CD4-positive, alpha-beta T cell treated with Interleukin-4 for 4 hours (primary cell): ENCODE measurements at regions not wholly inside any gene's neighbourhood (a gene's known extent, or its start where the extent isn't known, plus 50 kb on each side); places are given as distances from the start of the nearest gene placed in this dataset.

Experiments used
- DNase-seq: peaks from one replicate; pipeline ENCODE4 v3.0.0-alpha.2; 2020

DNA sequence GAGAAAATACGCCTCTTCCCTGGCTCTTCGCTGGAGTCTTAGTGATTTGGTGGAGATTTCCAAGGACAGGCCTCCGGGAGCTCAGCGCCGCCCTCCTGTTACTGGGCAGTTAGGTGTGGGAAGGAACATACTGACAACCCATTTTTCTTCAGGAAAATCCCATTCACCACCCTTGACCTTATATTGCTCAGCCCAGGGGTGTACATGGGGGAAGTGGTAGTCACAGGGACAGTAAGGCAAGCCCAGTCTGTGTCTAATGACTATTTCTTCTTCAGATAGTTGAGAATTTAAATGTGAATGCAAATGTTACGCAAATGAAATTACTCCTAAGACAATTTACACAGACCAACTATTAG is 119.4 kb downstream of the UQCRFS1 start:
- DNase-seq = no peak

DNA sequence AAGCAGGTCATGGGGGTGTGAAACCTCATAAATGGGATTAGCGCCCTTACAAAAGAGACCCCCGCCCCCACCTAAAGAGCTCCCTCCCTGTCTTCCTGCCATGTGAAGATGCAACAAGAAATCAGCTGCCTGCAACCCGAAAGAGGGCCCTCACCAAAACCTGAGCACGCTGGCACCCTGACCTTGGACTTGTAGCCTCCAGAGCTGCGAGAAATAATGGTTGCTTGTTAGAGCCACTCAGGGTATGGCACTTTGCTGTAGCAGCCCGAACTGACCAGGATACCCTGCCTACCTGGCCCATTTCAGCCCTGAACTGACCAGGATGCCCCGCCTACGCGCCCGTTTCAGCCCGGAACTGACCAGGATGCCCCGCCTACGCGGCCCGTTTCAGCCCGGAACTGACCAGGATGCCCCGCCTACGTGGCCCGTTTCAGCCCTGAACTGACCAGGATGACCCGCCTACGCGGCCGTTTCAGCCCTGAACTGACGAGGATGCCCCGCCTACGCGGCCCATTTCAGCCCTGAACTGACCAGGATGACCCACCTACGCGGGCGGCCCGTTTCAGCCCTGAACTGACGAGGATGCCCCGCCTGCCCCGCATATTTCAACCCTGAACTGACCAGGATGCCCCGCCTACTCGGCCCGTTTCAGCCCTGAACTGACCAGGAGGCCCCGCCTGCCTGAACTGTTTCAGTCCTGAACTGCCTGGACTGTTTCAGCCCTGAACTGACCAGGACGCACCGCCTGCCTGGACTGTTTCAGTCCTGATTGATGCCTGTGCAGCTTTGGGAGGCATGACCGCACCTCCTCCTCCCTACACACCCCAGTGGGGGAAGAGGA is 120.0 kb downstream of the UQCRFS1 start:
- DNase-seq = no peak

DNA sequence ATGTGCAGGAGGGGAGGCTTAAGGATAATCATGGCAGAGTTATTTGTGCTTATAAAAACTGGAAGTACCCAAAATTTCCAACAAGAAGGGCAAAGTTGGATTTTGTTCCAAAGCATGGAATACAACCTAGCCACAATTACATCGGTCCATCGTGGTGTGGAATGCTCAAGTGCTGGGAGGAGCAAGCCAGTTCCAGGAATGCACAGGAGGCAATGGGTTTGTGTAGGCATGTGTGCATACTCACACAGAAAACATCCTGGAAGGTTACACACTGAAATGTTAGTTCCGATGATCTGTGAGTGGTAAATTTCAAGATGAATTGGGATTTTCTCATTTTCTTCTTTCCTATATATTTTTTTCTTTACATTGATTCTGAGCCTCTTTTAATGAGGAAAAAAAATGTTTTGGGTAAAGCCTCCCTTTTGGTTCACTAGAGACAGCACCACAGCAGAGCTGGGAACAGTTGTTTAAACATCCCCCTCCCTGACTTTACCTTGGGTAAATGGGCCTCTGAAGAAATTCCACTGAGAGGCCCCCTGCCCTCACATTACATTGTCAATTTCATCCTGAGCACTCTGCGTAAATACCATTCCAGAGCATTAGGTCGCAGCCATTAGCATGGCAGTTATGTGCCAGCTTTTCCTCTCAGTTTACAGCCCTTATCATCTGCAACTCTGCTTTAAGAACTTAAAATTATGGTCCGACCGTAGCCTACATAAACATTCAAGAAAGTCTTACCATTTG is 122.0 kb downstream of the UQCRFS1 start:
- DNase-seq = no peak

DNA sequence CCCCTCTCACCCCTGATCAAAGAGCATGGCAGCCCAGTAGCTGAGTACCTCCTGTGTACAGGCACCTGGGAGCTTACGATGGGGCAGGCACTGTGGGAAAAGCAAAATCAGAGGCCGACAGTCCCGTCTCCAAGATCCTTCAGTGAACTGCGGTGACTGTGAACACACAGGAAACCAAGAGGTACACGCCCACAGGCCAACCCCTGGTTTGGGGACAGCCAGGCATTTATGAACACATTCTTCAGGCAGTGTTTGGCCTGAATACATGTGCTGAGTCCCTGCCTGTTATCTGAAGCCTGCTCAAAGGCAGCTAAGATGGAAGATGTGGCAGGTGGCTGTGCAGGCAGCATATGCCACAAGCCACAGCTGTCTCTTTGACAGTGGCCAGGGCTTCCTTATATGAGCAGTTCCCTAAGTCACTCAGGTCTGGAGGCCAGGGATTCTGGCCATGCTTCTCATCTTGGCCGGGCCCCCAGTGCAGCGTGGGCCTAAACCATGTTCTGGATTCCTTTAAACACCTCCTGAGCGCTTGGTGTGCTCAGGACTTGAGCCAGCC is 123.6 kb downstream of the UQCRFS1 start:
- DNase-seq = no peak

DNA sequence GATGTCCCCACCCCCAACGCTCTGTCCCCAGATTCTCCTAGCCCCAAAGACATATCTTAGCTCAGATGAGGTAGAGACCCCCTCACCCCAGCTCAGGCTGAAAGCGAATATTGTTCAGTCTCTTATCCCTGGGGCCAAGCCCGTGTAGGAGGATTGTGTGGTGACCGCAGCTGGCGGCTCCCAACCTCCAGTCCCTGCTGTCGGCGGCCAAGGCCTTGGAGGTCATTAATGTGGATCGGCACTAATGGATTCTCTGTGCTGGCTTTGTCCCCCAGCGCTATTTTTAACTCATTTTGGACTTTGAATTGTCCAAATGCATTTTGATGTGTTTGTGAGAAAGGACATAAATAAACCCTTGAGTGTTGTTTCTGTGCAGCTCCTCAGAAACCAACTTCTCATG is 124.2 kb downstream of the UQCRFS1 start:
- DNase-seq = no peak

DNA sequence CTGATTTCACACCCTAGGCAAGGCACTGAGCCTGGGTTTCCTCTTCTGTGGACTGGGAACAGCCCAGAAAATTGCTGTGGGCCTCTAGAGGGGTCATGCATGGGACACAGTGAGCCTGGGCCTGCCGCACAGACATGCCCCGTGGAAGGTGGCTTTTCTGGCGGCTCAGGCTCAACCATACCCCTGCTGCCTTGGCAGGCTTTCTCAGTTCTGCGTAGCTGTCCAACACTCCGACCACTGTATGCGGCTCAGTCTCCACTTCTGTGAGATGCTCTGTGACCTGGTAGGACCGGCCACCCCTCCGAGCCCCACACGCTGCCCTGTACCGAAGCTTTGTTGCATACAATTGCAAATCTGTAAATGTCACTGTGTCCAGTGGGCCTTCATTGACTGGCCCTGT is 126.3 kb downstream of the UQCRFS1 start:
- no peak for DNase-seq

DNA sequence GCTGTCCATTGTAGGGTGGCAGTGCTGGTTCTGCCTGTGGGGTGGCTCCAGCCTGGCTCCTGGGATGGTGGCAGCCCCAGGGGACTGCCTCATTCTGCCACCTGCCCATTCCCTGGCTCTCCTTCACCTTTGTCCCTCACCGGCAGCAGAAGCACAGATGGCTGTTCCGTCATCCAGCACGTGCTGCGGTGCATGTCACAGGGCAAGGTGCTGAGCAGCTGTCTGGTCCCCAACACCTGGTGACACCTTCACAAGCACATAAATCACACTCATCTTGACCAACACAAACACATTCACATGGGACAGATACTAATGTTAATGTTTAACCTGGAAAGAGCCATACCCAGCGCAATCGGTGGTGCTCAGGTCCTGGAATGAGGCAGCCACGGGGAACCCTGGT is 126.8 kb downstream of the UQCRFS1 start:
- DNase-seq = no peak

DNA sequence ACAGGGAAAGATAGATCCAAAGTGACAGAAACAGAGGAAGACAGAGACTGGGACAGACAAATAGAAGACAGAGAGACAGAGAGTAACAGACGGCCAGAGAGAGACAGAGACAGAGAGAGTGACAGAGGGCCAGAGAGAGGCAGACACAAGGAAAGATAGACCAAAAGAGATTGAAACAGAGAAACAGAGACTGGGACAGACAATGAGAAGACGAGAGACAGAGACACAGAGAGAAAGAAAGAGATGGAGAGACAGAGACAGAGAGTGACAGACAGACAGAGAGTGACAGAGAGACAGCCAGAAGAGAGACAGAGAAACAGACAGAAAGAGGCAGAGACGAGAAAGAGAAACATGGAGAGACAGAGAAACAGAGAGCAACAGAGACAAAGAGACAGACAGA is 127.3 kb downstream of the UQCRFS1 start:
- no peak for DNase-seq

DNA sequence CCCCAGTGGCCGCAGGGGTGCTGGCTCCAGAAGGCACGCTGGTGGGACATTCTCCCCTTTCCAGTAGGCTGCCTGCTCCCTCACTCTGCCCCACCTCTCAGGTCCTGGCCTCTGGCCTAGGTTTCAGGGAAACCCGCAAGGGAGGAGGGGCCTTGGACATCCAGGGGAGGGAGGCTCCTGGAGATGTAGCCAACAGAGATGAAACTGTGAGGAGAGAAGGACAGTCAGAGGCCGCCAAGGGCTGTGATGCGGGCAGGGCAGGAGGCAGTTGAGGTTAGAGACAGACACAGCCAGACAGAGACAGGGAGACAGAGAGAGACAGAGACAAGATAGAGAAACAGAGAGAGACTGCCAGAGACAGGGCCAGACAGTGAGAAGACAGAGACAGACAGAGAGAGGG is 127.7 kb downstream of the UQCRFS1 start:
- no peak for DNase-seq

DNA sequence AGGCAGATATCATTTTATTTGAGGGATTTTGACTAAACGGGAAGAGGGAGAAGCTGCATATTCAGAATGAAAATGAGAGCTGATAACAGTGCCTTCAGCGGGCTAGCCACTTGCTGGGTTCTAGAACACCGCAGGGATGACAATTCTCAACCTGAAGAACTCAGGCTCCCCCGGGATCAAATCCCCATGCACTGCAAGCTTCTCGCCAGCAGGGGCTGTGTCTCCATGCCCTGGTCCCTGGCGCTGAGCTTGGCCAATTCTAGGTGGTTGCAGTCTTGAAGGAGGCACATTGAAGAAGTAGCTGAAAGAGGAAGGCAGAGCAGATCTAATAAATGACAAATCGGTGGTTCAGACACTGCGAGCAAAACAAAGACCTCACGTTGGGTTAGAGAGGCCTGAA is 128.7 kb downstream of the UQCRFS1 start:
- no peak for DNase-seq

DNA sequence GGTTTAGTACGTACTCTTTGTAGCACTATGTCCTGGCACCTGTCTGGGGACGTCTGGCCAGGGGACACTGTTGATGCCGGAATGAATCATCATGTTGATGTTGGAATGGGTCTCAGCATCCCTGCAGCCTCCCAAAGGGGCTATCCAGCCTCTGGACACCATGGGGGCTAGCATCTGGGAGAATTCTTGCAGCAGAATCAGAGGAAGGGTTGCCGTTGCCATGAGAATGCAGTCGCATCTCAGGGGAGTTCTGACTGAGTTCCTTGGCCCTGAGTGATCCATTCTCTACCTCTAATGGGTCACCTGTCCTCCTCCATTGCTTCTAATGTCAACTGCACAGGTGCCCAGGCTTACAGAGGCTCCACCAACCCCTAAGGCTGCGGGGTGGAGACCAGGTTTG is 129.1 kb downstream of the UQCRFS1 start:
- DNase-seq = no peak

DNA sequence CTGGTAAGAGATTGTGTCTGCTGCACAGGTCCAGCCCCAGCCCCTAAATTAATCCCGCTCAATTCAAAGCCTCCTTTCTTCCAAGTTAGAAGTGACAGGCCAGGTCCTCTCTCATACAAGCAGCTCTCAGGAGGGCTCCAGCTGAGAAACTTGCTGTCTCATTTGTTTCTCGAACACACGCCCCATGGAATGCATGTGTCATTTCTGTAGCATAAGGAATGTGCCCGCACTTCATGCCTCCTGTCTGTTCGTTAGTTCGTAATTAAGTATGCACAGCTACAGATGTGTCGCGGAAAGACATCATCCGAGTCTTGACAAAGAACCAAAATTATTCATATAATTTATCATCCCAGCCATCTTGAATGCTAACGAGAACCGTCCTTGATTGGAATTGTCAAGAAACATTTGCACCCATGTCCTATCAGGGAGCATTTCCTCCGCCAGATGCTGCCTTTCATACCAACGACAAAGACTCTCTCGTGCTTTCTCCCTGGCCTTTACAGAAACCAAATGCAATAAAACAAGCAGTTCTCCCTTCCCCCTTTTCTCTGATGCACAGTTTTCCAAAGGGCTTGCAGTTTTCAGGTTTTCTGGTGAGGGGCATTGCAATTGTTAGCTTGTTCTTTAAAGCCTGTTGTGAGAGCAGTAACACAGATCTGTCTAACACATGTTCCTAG is 133.5 kb downstream of the UQCRFS1 start:
- DNase-seq = no peak

DNA sequence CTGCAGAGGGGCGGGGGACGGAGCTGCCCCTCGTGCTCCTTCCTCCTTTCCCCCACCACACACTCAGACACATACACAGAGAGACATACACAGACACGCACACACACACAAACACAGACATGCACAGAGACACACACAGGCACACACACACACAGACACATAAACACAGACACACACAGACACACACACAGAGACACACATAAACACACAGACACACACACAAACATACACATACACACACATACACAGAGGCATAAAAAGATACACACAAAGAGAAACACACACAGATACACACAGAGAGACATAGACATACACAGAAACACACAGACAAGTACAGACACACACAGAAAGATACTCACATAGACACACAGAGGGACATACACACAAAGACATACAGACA is 136.0 kb downstream of the UQCRFS1 start:
- DNase-seq = no peak

DNA sequence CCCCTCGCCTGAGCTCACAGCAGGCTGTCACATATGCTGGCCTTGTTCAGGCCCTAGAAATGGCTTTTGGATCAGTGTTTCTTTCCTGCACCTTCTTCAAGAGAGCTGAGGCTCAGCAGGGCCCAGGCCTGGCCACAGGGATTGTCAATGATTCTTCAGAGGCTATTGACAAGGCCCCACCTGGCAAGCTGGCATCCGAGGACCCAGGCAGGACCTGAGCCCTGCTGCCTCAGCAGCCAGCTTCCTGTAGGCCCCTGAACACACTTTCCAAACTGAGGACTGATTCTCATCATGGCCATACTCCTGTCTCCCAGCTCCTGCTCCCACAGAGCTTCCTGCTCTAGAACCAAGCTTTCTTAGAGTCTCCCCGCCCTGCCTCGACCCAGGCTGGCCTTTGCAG is 136.8 kb downstream of the UQCRFS1 start:
- DNase-seq = no peak

DNA sequence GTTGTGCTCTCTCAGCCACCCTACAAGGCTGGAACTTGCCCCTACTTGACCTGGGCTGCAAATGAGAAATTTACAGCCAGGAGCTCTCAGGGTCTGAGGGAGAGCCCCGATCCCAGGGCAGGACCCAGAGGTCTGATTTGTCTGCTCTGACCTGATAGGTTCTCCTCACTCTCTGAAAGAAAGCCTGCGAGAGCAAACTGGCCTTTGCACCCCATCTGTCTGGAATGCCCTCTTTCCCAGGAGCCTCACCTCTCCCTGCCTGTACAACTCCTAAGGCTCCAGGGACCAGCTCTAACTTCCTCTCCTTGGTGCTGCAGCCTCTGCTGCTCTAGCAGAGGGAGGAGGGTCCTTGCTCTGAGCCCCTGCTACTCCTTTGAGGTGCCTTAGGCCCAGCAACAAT is 137.8 kb downstream of the UQCRFS1 start:
- no peak for DNase-seq

DNA sequence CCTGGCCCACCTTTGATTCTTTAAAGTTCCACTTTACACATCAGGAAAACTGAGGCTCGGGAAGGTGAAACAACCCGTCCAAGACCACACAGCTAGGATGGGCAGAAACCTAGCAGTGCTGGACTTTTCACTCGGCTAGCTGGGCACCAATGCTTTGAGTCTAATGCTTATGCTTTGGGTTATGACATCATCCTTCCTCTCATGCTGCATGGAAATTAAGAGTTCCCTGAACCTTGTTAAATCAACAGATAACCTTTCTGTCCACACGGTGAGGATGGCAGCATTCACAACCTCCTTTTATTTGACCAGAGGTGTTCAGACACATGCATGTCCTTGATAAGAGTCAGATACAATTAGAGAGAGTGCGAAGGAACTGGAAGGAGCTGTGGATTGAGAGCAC is 138.4 kb downstream of the UQCRFS1 start:
- no peak for DNase-seq

DNA sequence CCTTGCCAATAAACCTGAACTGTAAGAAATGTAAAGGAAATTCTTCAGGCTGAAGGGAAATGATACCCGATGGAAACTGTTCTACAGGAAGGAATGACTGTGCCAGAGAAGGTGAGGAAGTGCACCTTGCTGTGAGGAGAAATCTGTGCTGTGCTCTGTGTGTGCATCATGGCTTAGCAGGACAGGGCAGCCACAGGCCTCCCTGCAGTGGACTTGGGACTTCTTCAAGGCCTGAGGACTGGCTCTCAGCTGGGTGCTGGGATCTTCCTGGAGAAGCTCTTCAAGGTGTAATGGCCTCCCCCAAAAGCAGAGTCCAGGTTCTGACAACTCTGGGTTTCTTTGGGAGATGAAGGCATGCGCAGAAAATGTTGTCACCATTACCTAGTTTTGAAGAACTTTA is 145.1 kb downstream of the UQCRFS1 start:
- DNase-seq = no peak

DNA sequence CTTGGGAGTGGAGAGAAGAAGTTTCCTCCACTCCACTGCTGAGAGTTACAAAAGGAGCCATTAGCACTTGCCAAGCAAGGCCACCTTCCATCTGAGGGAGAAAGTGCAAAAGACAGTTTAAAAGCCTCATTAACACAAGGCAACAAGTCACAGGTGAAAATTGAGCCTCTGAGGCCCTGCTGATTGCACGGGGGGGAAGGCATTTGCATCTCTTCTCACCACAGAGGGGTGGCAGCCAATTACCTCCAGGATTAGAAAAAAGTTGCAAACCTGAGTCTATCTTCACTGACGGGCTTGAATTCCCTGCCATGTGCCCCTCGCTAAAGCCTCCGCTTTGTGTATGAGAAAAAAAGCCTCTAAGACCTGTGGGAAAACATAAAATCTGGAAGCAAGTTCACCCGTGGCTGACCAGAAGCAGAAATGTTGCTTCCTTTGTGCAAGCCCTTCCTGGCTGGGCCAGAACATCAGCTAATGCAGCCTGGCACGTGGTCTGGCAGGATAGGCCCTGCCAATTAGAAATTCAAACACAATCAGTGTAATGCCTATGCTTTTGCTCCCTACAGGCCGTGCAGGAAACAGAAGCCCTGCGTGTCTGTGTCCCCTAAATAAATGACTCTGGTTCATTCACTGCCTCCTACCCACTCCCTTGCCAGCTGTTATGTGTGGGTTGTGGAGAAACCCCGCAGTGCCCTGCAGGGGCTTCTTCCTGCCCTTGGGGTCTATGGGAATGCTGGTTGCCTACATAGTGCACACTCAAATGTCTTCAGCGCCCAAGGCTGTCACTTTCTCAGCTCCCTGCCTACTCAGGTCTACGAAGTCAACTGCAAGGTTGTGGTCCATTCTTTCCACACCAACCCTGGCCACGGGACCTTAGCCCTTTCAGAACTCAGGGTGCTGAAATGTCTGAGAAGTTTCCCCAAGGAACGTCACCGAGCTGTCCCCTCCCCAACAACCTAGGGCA is 150.2 kb downstream of the UQCRFS1 start:
- no peak for DNase-seq

DNA sequence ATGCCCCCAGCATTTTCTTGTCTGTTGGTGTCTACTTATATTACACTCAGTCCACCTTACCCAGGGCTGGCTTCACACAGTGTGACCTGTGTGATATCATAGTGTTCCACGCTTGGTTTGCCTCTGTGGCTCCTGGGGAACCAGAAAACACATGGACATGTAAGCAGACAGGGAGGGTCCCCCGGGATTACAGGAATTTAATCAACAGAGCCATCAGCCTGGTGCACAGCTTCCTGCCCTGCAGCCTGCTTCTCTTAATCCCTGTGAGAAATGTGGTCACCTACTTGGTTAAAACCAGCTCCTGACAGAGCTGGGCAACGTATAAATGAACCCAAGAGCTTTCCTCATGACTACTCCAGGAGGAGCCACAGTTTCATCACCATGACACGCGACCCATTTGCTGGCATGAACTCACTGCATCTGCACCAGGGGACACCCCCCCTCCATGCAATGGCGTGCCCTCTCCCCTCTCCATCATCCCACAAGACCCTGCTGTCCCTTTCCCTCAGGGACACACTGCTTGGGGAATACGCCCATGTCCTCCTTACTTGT is 152.1 kb downstream of the UQCRFS1 start:
- DNase-seq = no peak

DNA sequence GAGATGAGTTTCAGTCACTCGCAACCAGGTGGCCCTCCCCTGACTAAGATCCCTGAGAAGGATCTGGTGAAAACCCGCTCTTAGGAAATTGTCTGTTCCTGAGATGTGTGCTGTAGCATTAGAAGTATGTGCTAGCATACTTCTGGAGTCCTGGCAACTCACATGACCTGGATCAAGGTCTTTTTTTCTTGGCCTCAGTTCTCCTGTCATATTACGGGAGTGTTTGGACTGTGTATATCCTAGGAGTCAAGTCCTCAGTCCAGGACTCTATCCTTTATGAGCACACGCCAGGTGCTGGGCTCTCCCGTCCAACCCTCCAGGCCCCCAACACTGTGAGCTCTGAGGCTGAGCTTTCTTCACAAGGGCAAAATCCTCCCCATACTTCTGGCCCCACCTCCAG is 156.4 kb downstream of the UQCRFS1 start:
- DNase-seq = no peak

DNA sequence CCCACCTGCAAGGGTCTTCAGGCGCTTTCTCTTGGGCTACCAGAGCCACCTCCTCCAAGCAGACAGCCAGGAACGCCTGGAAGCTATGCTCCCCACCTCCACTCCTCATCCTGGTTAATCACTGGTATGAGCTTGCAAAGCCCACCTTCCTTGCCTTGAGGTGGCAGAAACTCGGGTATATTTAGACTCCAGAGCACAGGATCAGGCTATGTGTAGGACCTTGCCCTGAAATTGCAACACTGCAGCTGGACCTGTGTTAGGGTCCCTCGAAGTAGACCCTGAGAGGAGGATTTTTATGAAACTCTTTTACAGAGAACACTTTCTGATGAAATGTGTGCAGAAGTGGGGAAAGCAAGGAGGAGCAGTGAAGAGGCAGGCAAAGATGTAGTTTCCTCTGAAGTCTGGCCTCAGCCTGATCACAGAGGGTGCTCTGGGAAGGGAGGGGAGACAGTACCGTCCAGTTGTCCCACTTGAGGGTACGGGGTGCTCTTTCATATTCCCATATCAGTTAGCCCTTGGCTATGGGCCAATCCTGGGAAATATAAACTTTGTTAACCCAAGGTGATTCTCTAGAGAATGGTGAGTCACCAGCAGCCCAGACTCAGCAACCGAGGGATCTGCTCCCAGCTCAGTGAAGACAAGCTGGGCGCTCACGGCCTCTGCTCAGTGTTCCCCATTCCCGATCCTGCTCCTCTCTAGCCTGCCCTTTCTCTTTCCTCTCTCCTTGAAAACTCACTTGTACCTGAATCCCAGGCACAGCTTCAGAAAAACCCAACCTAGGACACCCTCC is 157.9 kb downstream of the UQCRFS1 start:
- no peak for DNase-seq
